Left ventricle myocardium inferior (tissue), 1 donor: ENCODE measurements at regions not wholly inside any gene's neighbourhood (a gene's known extent, or its start where the extent isn't known, plus 50 kb on each side); places are given as distances from the start of the nearest gene placed in this dataset.

ENCODE experiments used
- DNase-seq: peaks from one replicate; pipeline ENCODE4 v3.0.0-alpha.2; 2020
- H3K27ac ChIP-seq: fragments of 200-600 bp; replicated peaks from 2 replicates; pipeline ENCODE4 v1.8.0; 2021
- H3K27me3 ChIP-seq: fragments of 200-600 bp; 2 replicates; pipeline ENCODE4 v1.8.0; 2021; ENCODE audit warnings: low read depth
- H3K36me3 ChIP-seq: fragments of 200-600 bp; 2 replicates; pipeline ENCODE4 v1.8.0; 2021
- H3K4me1 ChIP-seq: fragments of 200-600 bp; 2 replicates; pipeline ENCODE4 v1.8.0; 2021
- H3K4me3 ChIP-seq: fragments of 200-600 bp; 2 replicates; pipeline ENCODE4 v1.8.0; 2021; ENCODE audit warnings: mild to moderate bottlenecking, moderate library complexity
- H3K9me3 ChIP-seq: fragments of 200-600 bp; replicated peaks from 2 replicates; pipeline ENCODE4 v1.8.0; 2021
- CTCF ChIP-seq: fragments of 200-600 bp; IDR thresholded peaks from 2 replicates; pipeline ENCODE4 v1.8.0; 2021; ENCODE audit warnings: antibody characterized with exemption, mild to moderate bottlenecking, borderline replicate concordance
- intact Hi-C: fragments of 100-400 bp; cut with micrococcal nuclease; formaldehyde crosslinking; loops from one replicate; pipeline ENCODE4 v1.11.0; 2022
- donor health status: DM: no; HTN: yes; CAD: no; lungs with severe emphysema.

DNA sequence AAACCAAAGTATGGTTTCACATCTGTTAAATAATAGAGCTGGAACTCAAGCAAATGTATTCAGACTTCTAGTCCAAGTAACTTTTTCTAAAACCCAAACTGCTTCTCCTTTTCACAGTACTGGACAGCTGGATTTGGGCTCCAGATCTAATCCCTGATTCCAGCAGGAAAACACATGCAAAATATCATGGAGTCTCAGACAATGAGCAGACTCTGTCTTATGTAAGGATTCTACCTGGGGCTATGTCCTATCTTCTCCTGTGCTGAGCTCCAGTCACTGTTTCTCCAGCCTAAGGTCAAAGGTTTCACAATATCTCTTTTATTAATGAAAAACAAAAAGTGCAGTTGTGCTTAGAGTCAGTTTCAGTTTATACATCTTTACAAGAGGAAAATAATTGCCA is 83.2 kb upstream of the EED start:
- Histone ChIP-seq H3K4me3 (no peak overlapping the region), H3K27me3 (no peaks in the 10 kb centered on the region), H3K4me1 (peaks cover 12% of the 10 kb centered on the region), H3K9me3 (no peaks in the 10 kb centered on the region), H3K27ac (peak overlapping the region; percentile 59), H3K36me3 (no peaks in the 10 kb centered on the region)
- TF ChIP-seq CTCF: no peak
- intact Hi-C loops: no loop called here
- DNase-seq: no peak

GRCh38 chr11:86160541-86161149 is 83.9 kb upstream of the EED start:
- no peaks in the 10 kb centered on the region for H3K9me3 ChIP-seq
- no peaks in the 10 kb centered on the region for H3K27me3 ChIP-seq
- intact Hi-C loops: no loop called here
- no peak for DNase-seq
- H3K4me3 ChIP-seq: no peak overlapping the region
- no peaks in the 10 kb centered on the region for H3K36me3 ChIP-seq
- no peak for TF ChIP-seq CTCF
- peaks cover 12% of the 10 kb centered on the region for H3K4me1 ChIP-seq
- no peak overlapping the region for H3K27ac ChIP-seq

DNA sequence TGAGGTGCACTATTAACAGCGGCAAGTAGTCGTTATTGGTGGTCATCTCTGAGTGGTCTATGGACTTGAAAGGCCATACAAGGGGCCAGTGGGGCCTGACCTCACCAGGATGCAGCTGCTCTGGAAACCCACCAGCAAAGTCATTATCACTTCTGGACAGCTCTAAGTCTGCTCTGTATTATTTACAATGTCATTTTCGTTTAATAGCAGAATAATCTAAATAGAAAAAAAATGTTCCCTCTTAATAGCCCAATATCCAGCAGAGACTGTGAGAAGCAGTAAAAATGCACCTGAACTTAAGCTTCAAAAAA is 85.0 kb upstream of the EED start:
- no peak for TF ChIP-seq CTCF
- intact Hi-C loops: no loop called here
- no peaks in the 10 kb centered on the region for H3K9me3 ChIP-seq
- no peaks in the 10 kb centered on the region for H3K27me3 ChIP-seq
- DNase-seq: no peak
- no peak overlapping the region for H3K27ac ChIP-seq
- H3K4me3 ChIP-seq: no peak overlapping the region
- H3K4me1 ChIP-seq: peaks cover 12% of the 10 kb centered on the region
- H3K36me3 ChIP-seq: no peaks in the 10 kb centered on the region

DNA sequence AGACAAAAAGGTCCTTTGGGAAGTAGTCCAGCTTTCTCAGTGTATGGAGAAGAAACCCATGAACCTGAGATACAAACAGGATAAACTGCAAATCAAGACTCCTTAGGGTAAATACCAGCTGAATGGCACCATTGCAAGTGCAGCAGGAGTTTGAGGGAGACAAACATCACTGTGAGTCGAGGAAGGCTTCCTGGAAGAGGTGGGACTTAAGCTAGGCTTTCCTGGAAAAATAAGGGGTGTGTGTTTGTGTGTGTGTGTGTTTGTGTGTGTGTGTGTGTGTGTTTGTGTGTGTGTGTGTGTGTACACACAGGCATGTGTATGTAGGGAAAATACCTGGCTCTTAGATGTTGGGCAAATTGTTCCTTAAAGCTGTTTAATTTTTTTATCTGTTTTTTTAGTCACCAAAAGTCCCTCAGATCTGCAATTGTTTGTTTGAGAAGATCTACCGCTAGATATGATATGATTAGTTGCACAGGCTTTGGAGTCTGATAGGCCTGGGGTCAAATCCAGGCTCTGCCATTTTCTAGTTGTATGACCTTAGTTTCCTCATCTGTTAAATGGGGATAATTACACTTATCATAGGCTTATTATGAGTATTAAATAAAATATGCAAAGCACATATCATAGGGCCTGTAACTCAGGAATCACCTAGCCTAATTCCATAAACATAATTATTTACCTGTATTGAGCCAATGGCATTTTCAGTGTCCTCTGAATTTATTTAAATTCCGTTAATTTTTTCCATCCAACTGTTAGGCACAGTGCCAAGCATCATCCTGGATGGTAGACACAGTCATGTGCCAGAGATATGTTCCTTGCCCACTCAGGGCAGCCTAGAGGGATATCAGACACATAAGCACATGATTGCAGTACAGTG is 85.6 kb upstream of the EED start:
- no peaks in the 10 kb centered on the region for H3K9me3 ChIP-seq
- no peak overlapping the region for H3K27ac ChIP-seq
- H3K27me3 ChIP-seq: no peaks in the 10 kb centered on the region
- TF ChIP-seq CTCF: no peak
- no peak for DNase-seq
- peaks cover 12% of the 10 kb centered on the region for H3K4me1 ChIP-seq
- no peaks in the 10 kb centered on the region for H3K36me3 ChIP-seq
- H3K4me3 ChIP-seq: no peak overlapping the region
- intact Hi-C loops: no loop called here

GRCh38 chr11:86157797-86158378 is 86.7 kb upstream of the EED start:
- Histone ChIP-seq H3K36me3 (no peaks in the 10 kb centered on the region), H3K4me3 (no peak overlapping the region), H3K9me3 (no peaks in the 10 kb centered on the region), H3K27ac (no peak overlapping the region), H3K27me3 (no peaks in the 10 kb centered on the region), H3K4me1 (peaks cover 12% of the 10 kb centered on the region)
- DNase-seq: no peak
- no peak for TF ChIP-seq CTCF
- intact Hi-C loops: no loop called here
